Activated CD8-positive, alpha-beta T cell treated with anti-CD3 and anti-CD28 coated beads for 36 hours (primary cell): ENCODE measurements at regions not wholly inside any gene's neighbourhood (a gene's known extent, or its start where the extent isn't known, plus 50 kb on each side); places are given as distances from the start of the nearest gene placed in this dataset.

Source experiments
- ATAC-seq: fragments of 200-7000 bp; cut with Tn5 transposase; one replicate; pipeline ENCODE4 v1.10.0; 2021; ENCODE audit warnings: mild to moderate bottlenecking, moderate library complexity
- CTCF ChIA-PET: fragments of 350-600 bp; sonication (Branson Sonifier 250); formaldehyde crosslinking; loops from one replicate; lab custom pipeline; 2021; ENCODE audit warnings: antibody characterized with exemption; lab: Charles Lee
- POLR2A ChIA-PET: fragments of 350-600 bp; sonication (Branson Sonifier 250); formaldehyde crosslinking; loops from one replicate; lab custom pipeline; 2021; ENCODE audit warnings: antibody characterized with exemption; lab: Charles Lee
- DNase-seq: peaks from one replicate; pipeline ENCODE4 v3.0.0-alpha.2; 2020
- H3K27ac Mint-ChIP-seq: one replicate; pipeline ENCODE4 v1.8.0; 2021; ENCODE audit warnings: mild to moderate bottlenecking, mixed read lengths
- H3K27me3 Mint-ChIP-seq: one replicate; pipeline ENCODE4 v1.8.0; 2021; ENCODE audit warnings: mixed read lengths
- H3K36me3 Mint-ChIP-seq: one replicate; pipeline ENCODE4 v1.8.0; 2021; ENCODE audit warnings: low read depth, mixed read lengths
- H3K4me1 Mint-ChIP-seq: one replicate; pipeline ENCODE4 v1.8.0; 2021; ENCODE audit warnings: low read depth, mixed read lengths
- H3K4me3 Mint-ChIP-seq: one replicate; pipeline ENCODE4 v1.8.0; 2021; ENCODE audit warnings: mild to moderate bottlenecking, moderate library complexity, mixed read lengths
- H3K9me3 Mint-ChIP-seq: one replicate; pipeline ENCODE4 v1.8.0; 2021; ENCODE audit warnings: mixed read lengths
- CTCF ChIP-seq: fragments of 200-600 bp; IDR thresholded peaks from one replicate; pipeline ENCODE4 v1.8.0; 2022; ENCODE audit warnings: antibody characterized with exemption, mild to moderate bottlenecking
- intact Hi-C: fragments of 100-400 bp; cut with micrococcal nuclease; formaldehyde crosslinking; loops from one replicate; pipeline ENCODE4 v1.10.0; 2022

GRCh38 chr11:70914496-70914895, 337.9 kb downstream of the SHANK2 start:
- Mint-ChIP-seq H3K4me3 (no peak overlapping the region), H3K9me3 (no peaks in the 10 kb centered on the region), H3K4me1 (peaks cover 4% of the 10 kb centered on the region), H3K36me3 (no peaks in the 10 kb centered on the region), H3K27ac (no peak overlapping the region), H3K27me3 (peaks cover 15% of the 10 kb centered on the region)
- intact Hi-C loops: no loop called here
- TF ChIP-seq CTCF: no peak
- DNase-seq (no peak), ATAC-seq (no peak)
- ChIA-PET POLR2A (no interaction called here), CTCF (no interaction called here)

- no peak overlapping the region for H3K27ac Mint-ChIP-seq
- CTCF ChIA-PET: no interaction called here
- DNase-seq: no peak
- peaks cover 3% of the 10 kb centered on the region for H3K9me3 Mint-ChIP-seq
- peaks cover 4% of the 10 kb centered on the region for H3K4me1 Mint-ChIP-seq
- no peak overlapping the region for H3K4me3 Mint-ChIP-seq
- POLR2A ChIA-PET: no interaction called here
- peaks cover 11% of the 10 kb centered on the region for H3K27me3 Mint-ChIP-seq
- intact Hi-C loops: no loop called here
- no peak for TF ChIP-seq CTCF
- no peaks in the 10 kb centered on the region for H3K36me3 Mint-ChIP-seq
- ATAC-seq: no peak
Measured at GRCh38 chr11:70915158-70915985, 337.0 kb downstream of the SHANK2 start.

- no peak for TF ChIP-seq CTCF
- Mint-ChIP-seq H3K27ac (no peak overlapping the region), H3K36me3 (no peaks in the 10 kb centered on the region), H3K4me1 (peaks cover 4% of the 10 kb centered on the region), H3K9me3 (peaks cover 8% of the 10 kb centered on the region), H3K27me3 (peaks cover 8% of the 10 kb centered on the region), H3K4me3 (no peak overlapping the region)
- no peak for DNase-seq
- CTCF ChIA-PET: no interaction called here
- POLR2A ChIA-PET: no interaction called here
- ATAC-seq: no peak
- intact Hi-C loops: no loop called here
Measured at GRCh38 chr11:70916351-70916750, 336.0 kb downstream of the SHANK2 start.

- H3K27me3 Mint-ChIP-seq: peaks cover 2% of the 10 kb centered on the region
- ChIA-PET POLR2A (no interaction called here), CTCF (no interaction called here)
- H3K36me3 Mint-ChIP-seq: no peaks in the 10 kb centered on the region
- intact Hi-C loops: no loop called here
- DNase-seq: no peak
- TF ChIP-seq CTCF: no peak
- no peak for ATAC-seq
- H3K9me3 Mint-ChIP-seq: peaks cover 22% of the 10 kb centered on the region
- H3K27ac Mint-ChIP-seq: no peak overlapping the region
- H3K4me3 Mint-ChIP-seq: no peak overlapping the region
- H3K4me1 Mint-ChIP-seq: no peaks in the 10 kb centered on the region
Measured at GRCh38 chr11:70918242-70918641, 334.1 kb downstream of the SHANK2 start.

GRCh38 chr11:70921804-70922203, 330.6 kb downstream of the SHANK2 start:
- H3K4me3 Mint-ChIP-seq: no peak overlapping the region
- CTCF ChIA-PET: no interaction called here
- no peak for TF ChIP-seq CTCF
- no peak overlapping the region for H3K27ac Mint-ChIP-seq
- intact Hi-C loops: no loop called here
- DNase-seq (no peak), ATAC-seq (no peak)
- no peaks in the 10 kb centered on the region for H3K27me3 Mint-ChIP-seq
- peaks cover 22% of the 10 kb centered on the region for H3K9me3 Mint-ChIP-seq
- POLR2A ChIA-PET: no interaction called here
- no peaks in the 10 kb centered on the region for H3K4me1 Mint-ChIP-seq
- no peaks in the 10 kb centered on the region for H3K36me3 Mint-ChIP-seq
